ENCODE measurements at regions not wholly inside any gene's neighbourhood (a gene's known extent, or its start where the extent isn't known, plus 50 kb on each side); places are given as distances from the start of the nearest gene placed in this dataset.

DNA sequence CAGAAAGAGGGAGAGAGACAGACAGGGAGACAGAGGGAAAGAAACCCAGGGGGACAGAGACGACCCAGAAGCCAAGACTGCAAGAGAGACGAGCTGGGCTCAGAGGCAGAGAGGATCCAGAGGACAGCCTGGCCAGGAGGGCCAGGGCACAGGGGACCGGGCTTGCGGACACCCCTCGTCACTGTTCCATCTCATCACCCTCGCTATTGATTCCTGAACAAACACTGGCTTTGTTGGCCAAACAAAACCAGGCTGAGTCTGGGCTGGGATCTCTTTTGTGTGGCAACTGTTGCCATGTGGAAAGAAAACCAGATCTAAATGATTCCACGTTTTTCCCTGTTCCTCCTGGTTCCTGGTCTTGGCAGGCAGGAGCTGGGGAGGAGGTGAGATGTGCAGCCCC lies 339.4 kb downstream of the MN1 start:
- TF ChIP-seq, protein P1, sequence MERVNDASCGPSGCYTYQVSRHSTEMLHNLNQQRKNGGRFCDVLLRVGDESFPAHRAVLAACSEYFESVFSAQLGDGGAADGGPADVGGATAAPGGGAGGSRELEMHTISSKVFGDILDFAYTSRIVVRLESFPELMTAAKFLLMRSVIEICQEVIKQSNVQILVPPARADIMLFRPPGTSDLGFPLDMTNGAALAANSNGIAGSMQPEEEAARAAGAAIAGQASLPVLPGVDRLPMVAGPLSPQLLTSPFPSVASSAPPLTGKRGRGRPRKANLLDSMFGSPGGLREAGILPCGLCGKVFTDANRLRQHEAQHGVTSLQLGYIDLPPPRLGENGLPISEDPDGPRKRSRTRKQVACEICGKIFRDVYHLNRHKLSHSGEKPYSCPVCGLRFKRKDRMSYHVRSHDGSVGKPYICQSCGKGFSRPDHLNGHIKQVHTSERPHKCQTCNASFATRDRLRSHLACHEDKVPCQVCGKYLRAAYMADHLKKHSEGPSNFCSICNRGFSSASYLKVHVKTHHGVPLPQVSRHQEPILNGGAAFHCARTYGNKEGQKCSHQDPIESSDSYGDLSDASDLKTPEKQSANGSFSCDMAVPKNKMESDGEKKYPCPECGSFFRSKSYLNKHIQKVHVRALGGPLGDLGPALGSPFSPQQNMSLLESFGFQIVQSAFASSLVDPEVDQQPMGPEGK (CRISPR knock-in tag; IDR thresholded peaks at IDR 0.05; ENCODE audit: borderline replicate concordance) = no peak
- TF ChIP-seq ZFP30 (CRISPR knock-in tag; IDR thresholded peaks at IDR 0.05) = no peak
- TF ChIP-seq, protein P2, sequence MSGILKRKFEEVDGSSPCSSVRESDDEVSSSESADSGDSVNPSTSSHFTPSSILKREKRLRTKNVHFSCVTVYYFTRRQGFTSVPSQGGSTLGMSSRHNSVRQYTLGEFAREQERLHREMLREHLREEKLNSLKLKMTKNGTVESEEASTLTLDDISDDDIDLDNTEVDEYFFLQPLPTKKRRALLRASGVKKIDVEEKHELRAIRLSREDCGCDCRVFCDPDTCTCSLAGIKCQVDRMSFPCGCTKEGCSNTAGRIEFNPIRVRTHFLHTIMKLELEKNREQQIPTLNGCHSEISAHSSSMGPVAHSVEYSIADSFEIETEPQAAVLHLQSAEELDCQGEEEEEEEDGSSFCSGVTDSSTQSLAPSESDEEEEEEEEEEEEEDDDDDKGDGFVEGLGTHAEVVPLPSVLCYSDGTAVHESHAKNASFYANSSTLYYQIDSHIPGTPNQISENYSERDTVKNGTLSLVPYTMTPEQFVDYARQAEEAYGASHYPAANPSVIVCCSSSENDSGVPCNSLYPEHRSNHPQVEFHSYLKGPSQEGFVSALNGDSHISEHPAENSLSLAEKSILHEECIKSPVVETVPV (CRISPR knock-in tag; IDR thresholded peaks at IDR 0.05) = no peak
- no peak for TF ChIP-seq RARB (CRISPR knock-in tag; IDR thresholded peaks at IDR 0.05)
